ENCODE measurements at regions not wholly inside any gene's neighbourhood (a gene's known extent, or its start where the extent isn't known, plus 50 kb on each side); places are given as distances from the start of the nearest gene placed in this dataset.
A peak's percentile ranks its signal among the peaks of the same experiment; 100 is the strongest.

DNA sequence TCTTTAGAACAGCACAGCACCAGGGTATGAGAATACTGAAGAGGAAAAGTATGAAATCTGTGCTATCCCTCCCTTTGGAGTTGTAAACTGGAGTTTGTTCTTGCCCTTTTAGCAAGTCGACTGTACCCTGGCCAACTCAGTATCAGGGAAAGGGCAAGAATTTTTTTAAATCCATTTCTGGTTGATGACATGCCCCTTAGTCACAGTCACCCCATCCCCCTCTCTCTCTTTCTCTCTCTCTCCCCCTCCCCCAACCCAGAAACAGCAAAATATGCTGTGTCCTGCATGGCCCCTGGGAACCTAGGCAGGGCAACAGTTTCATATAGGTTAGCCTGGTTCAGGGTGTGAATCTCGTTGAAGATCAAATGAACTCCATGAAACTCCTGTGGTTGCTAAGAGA is 177.7 kb upstream of the ADO start:
- Mint-ChIP-seq H3K9me3 (no peaks in the 10 kb centered on the region), H3K36me3 (peaks cover 3% of the 10 kb centered on the region), H3K4me1 (peaks cover 12 to 21% (median 19%) of the 10 kb centered on the region in 3 donors), H3K4me3 (no peak overlapping the region), H3K27ac (no peak overlapping the region), H3K27me3 (no peaks in the 10 kb centered on the region)

- Mint-ChIP-seq H3K27ac (no peak overlapping the region), H3K27me3 (no peaks in the 10 kb centered on the region), H3K4me3 (no peak overlapping the region), H3K9me3 (no peaks in the 10 kb centered on the region), H3K36me3 (peaks cover 2% of the 10 kb centered on the region), H3K4me1 (peaks cover 24 to 31% (median 30%) of the 10 kb centered on the region in 3 donors)
Observed at GRCh38 chr10:62627983-62628382, 176.5 kb upstream of the ADO start.

DNA sequence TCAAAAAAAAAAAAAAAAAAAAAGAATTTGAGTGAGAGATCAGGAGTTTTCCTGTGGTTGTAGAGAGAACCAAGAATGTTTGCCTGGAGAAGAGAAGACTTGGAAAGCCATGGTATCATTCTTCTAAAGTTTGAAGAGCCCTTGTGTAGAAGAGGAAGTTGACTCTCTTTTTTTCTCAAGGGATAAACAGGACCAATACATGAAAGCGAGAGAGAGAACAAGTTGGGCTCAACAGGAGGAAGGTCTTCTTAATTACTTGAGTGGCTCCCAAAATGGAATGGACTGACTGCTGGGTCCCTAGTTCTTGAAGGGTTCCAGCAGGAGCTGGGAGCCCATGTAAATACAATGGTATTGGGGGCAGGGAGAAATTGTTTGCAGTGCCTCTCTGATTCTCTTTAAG is 173.3 kb upstream of the ADO start:
- Mint-ChIP-seq H3K4me1 (peaks cover 30 to 37% (median 36%) of the 10 kb centered on the region in 3 donors), H3K4me3 (peak overlapping the region in 1 of 4 donors; percentile 47), H3K27me3 (no peaks in the 10 kb centered on the region), H3K27ac (peak overlapping the region in 2 of 3 donors; percentile 21 to 39), H3K36me3 (peaks cover 2% of the 10 kb centered on the region), H3K9me3 (no peaks in the 10 kb centered on the region)

DNA sequence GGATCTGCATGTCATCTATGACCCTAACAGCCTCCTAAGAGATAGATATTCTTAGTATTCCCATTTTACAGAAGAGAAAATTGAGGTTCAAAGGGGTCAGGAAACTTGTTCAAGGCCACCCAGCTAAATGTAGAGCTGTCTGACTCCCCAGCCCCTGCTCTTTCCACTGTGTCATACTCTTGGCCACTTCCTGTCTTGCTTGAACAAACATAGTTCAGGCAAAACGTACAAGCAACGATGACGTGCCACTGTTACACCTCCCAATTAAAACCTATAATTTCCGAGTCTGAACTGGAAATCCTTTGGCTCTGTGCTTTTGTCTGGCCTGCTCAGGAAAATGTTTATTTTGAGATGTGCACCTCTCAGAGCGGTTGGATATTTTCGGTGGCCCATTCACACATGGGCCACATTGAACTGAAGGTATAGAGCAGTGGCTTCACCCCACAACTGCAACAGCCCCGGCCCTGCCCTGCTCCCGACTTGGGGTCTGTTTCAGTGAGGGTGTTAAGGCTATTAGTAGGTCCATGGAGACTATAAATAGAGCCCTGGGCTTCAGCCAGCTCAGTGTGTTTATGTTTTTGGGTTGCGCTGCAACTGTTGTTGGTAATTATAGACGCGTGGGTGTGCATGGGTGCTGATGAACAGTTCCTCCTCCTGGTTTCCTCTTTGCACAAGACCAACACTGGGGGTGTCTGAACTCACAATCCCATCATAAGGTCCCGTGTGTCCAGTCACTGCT is 172.3 kb upstream of the ADO start:
- Mint-ChIP-seq H3K9me3 (no peaks in the 10 kb centered on the region), H3K4me1 (peaks cover 29 to 35% (median 32%) of the 10 kb centered on the region in 3 donors), H3K27ac (peak overlapping the region; percentile 84 to 99 (median 91)), H3K27me3 (no peaks in the 10 kb centered on the region), H3K36me3 (peaks cover 2% of the 10 kb centered on the region), H3K4me3 (peak overlapping the region; percentile 74 to 90 (median 82))

GRCh38 chr10:62633976-62634375 is 170.5 kb upstream of the ADO start:
- Mint-ChIP-seq H3K36me3 (no peaks in the 10 kb centered on the region), H3K4me1 (peaks cover 25 to 33% (median 29%) of the 10 kb centered on the region in 3 donors), H3K4me3 (no peak overlapping the region), H3K9me3 (no peaks in the 10 kb centered on the region), H3K27me3 (no peaks in the 10 kb centered on the region), H3K27ac (peak overlapping the region in 1 of 3 donors; percentile 91)

GRCh38 chr10:62634576-62634975 is 169.9 kb upstream of the ADO start:
- H3K4me3 Mint-ChIP-seq = peak overlapping the region in 1 of 4 donors; percentile 30
- no peaks in the 10 kb centered on the region for H3K9me3 Mint-ChIP-seq
- H3K27me3 Mint-ChIP-seq = no peaks in the 10 kb centered on the region
- peaks cover 25 to 36% (median 34%) of the 10 kb centered on the region in 3 donors for H3K4me1 Mint-ChIP-seq
- H3K27ac Mint-ChIP-seq = peak overlapping the region in 2 of 3 donors; percentile 47 to 71
- no peaks in the 10 kb centered on the region for H3K36me3 Mint-ChIP-seq

DNA sequence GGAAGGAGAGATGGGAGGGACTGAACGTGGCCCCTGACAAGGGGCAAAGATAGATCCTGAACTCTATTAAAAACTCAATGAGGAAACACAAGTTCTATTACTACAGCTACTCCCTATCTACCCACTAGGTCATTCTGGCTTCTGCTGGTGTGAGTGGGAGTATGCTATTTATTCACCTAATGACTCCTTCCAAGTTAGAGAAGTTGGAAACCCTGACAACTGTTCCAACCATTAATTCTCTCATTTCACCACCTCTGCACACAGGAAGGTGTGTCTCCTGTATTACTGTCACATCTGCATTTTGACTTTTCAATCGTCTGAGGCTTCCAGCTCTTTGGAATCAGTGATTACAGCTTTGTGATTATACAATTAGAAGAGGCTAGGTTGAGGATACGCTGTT is 169.4 kb upstream of the ADO start:
- Mint-ChIP-seq H3K27me3 (no peaks in the 10 kb centered on the region), H3K36me3 (no peaks in the 10 kb centered on the region), H3K27ac (peak overlapping the region in 1 of 3 donors; percentile 71), H3K4me1 (peaks cover 25 to 37% (median 36%) of the 10 kb centered on the region in 3 donors), H3K9me3 (no peaks in the 10 kb centered on the region), H3K4me3 (no peak overlapping the region)

- Mint-ChIP-seq H3K4me1 (peaks cover 22 to 29% (median 27%) of the 10 kb centered on the region in 3 donors), H3K27me3 (no peaks in the 10 kb centered on the region), H3K9me3 (no peaks in the 10 kb centered on the region), H3K27ac (no peak overlapping the region), H3K36me3 (no peaks in the 10 kb centered on the region), H3K4me3 (no peak overlapping the region)
Observed at GRCh38 chr10:62636825-62637248, 167.7 kb upstream of the ADO start.

- no peaks in the 10 kb centered on the region for H3K9me3 Mint-ChIP-seq
- H3K4me1 Mint-ChIP-seq = peaks cover 16 to 23% (median 21%) of the 10 kb centered on the region in 3 donors
Observed at GRCh38 chr10:62637249-62638061, 167.1 kb upstream of the ADO start.

GRCh38 chr10:62638062-62638477 is 166.4 kb upstream of the ADO start:
- H3K4me3 Mint-ChIP-seq = peak overlapping the region in 1 of 4 donors; percentile 23
- peaks cover 13 to 17% (median 15%) of the 10 kb centered on the region in 3 donors for H3K4me1 Mint-ChIP-seq
- no peaks in the 10 kb centered on the region for H3K36me3 Mint-ChIP-seq
- no peaks in the 10 kb centered on the region for H3K27me3 Mint-ChIP-seq
- H3K9me3 Mint-ChIP-seq = no peaks in the 10 kb centered on the region
- no peak overlapping the region for H3K27ac Mint-ChIP-seq

More at GRCh38 chr10:62637249-62638061, 167.1 kb upstream of the ADO start:
- Mint-ChIP-seq H3K27ac (no peak overlapping the region), H3K27me3 (no peaks in the 10 kb centered on the region), H3K36me3 (no peaks in the 10 kb centered on the region), H3K4me3 (no peak overlapping the region)

DNA sequence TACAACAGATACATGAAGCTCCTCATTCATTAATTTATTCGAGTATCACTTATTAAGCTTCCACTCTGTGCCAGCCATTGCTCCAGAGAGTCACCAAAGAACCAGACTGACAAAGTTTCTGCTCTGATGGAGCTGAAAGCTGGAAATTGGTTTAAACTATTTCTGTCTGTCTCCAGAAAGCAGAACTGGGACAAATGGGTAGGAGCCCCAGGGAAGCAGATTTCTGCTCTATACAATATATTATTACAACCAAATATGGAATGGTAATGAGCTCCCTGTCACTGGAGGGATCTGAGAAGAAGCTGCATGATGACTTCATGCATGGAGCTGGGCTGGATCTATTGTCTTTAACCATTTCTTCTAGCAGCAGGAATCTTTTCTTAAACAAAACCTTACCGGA is 165.4 kb upstream of the ADO start:
- Mint-ChIP-seq H3K4me3 (no peak overlapping the region), H3K27me3 (no peaks in the 10 kb centered on the region), H3K27ac (peak overlapping the region in 2 of 3 donors; percentile 59 to 91), H3K9me3 (no peaks in the 10 kb centered on the region), H3K4me1 (peaks cover 10 to 14% (median 13%) of the 10 kb centered on the region in 3 donors), H3K36me3 (no peaks in the 10 kb centered on the region)

DNA sequence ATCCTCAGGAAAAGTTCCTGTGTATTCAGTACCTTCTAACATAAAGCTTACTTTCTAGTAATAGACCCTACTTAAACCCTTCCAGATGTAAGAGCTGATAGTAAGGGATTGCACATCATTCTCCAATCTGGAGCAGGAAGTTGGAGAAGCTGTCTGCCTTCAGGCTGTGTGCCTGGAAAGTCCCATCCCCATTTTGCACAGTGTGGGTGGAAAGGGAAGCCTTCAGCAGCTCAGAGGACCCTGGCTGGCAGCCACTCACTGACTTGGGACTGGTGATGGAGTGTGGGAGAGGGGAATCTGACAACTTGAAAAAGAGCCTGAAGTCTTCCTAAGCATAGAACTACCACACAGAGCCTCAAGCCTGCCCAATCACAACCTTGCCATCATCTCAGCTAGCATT is 164.1 kb upstream of the ADO start:
- Mint-ChIP-seq H3K36me3 (no peaks in the 10 kb centered on the region), H3K4me3 (no peak overlapping the region), H3K27ac (no peak overlapping the region)

GRCh38 chr10:62643606-62644587 is 160.6 kb upstream of the ADO start:
- Mint-ChIP-seq H3K36me3 (no peaks in the 10 kb centered on the region), H3K27me3 (no peaks in the 10 kb centered on the region), H3K9me3 (no peaks in the 10 kb centered on the region), H3K4me1 (peaks cover 9 to 20% (median 10%) of the 10 kb centered on the region in 3 donors), H3K4me3 (no peak overlapping the region), H3K27ac (no peak overlapping the region)

More for the DNA sequence above, 164.1 kb upstream of the ADO start:
- H3K4me1 Mint-ChIP-seq = peaks cover 3 to 9% (median 6%) of the 10 kb centered on the region in 3 donors
- no peaks in the 10 kb centered on the region for H3K27me3 Mint-ChIP-seq
- no peaks in the 10 kb centered on the region for H3K9me3 Mint-ChIP-seq

DNA sequence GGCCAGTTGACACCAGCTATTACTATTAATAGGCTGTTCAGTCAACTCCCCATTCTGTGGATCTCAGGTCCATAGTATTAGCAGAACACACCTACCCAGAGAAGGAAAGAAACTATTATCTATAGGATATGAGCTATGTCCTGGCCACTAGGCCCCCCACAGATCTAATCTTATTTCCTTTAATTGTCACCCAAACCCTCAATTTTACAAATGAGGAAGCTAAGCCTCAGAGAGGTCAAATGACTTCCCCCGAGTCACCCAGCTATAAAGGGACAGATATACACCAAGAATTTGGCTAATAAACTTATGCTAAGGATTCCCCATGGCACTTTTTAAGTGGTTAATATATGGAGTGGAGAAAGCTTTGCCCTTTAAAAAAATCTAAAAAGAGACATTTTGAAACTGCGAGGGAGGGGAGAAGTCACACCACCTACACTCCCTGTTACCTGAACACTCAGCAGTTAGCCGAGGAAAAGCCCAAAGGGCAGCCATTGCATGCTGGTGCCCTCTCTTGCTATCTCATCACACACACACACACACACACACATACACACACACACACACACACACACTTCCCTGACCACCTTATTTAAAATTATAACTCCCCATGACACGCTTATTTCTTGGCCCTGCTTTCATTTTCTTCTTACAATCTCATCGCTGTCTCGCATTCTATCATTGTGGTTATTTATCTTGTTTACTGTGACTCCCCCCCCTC is 157.0 kb upstream of the ADO start:
- H3K36me3 Mint-ChIP-seq = peaks cover 1% of the 10 kb centered on the region
- peak overlapping the region in 1 of 3 donors; percentile 67 for H3K27ac Mint-ChIP-seq
- peak overlapping the region in 1 of 4 donors; percentile 60 for H3K4me3 Mint-ChIP-seq
- peaks cover 5 to 20% (median 6%) of the 10 kb centered on the region in 3 donors for H3K4me1 Mint-ChIP-seq
- H3K27me3 Mint-ChIP-seq = no peaks in the 10 kb centered on the region
- H3K9me3 Mint-ChIP-seq = no peaks in the 10 kb centered on the region

Data from IgD-negative memory B cell (primary cell).